ENCODE measurements at regions not wholly inside any gene's neighbourhood (a gene's known extent, or its start where the extent isn't known, plus 50 kb on each side); places are given as distances from the start of the nearest gene placed in this dataset.
"Not testable (repeated sequence)": the region's sequence is repeated elsewhere in the genome, so short reads cannot be mapped to it uniquely, and the experiment has no call there.

DNA sequence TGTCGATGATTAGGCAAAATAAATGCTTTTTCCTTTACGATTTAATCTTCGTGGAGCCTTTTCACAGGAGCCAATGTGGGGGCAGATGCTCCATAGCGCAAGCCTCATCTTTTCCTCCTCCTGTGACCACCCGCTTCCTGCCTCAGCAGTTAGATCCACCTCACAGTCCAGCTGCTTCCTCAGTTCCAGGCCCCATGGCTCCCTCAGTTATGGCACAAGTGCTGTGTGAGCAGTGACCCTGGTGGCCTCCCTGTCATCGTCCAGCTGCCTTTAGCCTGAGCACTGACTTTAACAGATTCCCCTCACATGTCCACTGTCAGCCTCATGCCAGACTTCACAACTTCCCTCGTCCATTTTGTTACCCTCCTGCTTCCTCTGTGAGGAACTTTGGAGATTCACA, 424.6 kb upstream of the GBE1 start:
- Mint-ChIP-seq H3K36me3 (ENCODE audit: low read depth) (no peaks in the 10 kb centered on the region), H3K9me3 (ENCODE audit: insufficient read depth) (no peaks in the 10 kb centered on the region), H3K4me1 (ENCODE audit: low read depth) (no peaks in the 10 kb centered on the region), H3K27me3 (ENCODE audit: low read depth) (no peaks in the 10 kb centered on the region), H3K27ac (no peak overlapping the region), H3K4me3 (no peak overlapping the region)
- POLR2A ChIA-PET: no interaction called here
- ATAC-seq (no peak), DNase-seq (no peak)
- CTCF ChIA-PET: no interaction called here

DNA sequence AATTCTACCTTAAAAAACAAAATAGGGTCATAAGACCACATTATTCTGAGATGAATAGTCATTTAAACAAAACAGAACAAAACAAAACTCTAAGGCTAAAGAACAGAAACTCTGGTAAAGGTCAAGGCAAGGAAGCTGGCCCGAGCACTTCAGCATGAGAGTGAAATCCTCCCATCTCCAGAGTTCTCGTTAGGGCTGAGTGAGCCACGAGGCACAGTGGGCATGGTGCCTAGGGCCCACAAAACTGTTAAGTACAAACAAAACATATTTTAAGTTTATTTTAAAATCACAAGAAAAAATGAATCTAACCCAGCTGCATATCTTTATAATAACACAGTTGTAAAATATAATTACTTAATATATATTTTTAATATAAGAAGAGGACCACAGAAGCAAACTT, 417.8 kb upstream of the GBE1 start:
- H3K4me1 Mint-ChIP-seq (ENCODE audit: low read depth): no peaks in the 10 kb centered on the region
- no peaks in the 10 kb centered on the region for H3K36me3 Mint-ChIP-seq (ENCODE audit: low read depth)
- no peak overlapping the region for H3K27ac Mint-ChIP-seq
- H3K9me3 Mint-ChIP-seq (ENCODE audit: insufficient read depth): no peaks in the 10 kb centered on the region
- ATAC-seq (no peak), DNase-seq (no peak)
- no peak overlapping the region for H3K4me3 Mint-ChIP-seq
- no peaks in the 10 kb centered on the region for H3K27me3 Mint-ChIP-seq (ENCODE audit: low read depth)
- CTCF ChIA-PET: no interaction called here
- POLR2A ChIA-PET: no interaction called here

DNA sequence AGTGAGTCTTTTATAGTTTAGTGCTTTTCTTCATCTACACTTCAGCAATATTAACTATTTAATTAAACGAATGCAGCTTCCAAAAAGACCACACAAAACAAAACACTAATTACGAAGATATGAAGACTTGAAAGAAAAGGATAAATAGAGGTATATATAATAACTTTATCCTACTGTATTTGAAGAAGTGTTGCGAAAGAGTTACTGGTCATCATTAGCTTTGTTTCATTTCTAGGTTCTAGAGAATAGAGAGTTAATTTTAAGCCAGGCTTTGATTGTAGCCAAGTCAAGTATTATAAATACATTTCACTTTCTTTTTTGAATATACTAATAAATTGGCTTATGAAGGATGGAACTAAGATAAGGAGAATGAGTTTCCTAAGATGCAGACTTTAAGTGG, 416.8 kb upstream of the GBE1 start:
- H3K9me3 Mint-ChIP-seq (ENCODE audit: insufficient read depth): no peaks in the 10 kb centered on the region
- H3K36me3 Mint-ChIP-seq (ENCODE audit: low read depth): no peaks in the 10 kb centered on the region
- no peaks in the 10 kb centered on the region for H3K27me3 Mint-ChIP-seq (ENCODE audit: low read depth)
- CTCF ChIA-PET: no interaction called here
- DNase-seq (no peak), ATAC-seq (no peak)
- POLR2A ChIA-PET: no interaction called here
- no peak overlapping the region for H3K27ac Mint-ChIP-seq
- H3K4me3 Mint-ChIP-seq: no peak overlapping the region
- no peaks in the 10 kb centered on the region for H3K4me1 Mint-ChIP-seq (ENCODE audit: low read depth)

DNA sequence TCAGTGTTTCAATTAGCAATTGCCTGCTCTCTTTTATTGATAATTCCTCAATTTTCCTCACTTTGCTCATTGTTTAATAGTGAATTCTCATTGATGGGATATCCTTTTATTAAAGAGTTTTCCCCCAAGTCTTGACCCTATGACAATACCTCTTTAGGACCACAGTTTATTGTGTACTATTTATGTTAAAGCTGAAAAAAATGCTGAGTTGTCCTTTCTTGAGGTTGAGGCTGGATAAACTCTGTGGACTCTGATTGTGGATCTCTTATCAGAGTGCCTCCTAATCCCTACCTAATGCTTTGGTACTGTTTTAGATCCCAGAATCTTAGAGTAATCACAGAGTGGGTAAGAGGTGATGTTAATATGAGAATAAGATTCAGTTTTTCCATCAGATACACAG, 416.3 kb upstream of the GBE1 start:
- ChIA-PET POLR2A (no interaction called here), CTCF (no interaction called here)
- Mint-ChIP-seq H3K9me3 (ENCODE audit: insufficient read depth) (no peaks in the 10 kb centered on the region), H3K27me3 (ENCODE audit: low read depth) (no peaks in the 10 kb centered on the region), H3K4me3 (no peak overlapping the region), H3K36me3 (ENCODE audit: low read depth) (no peaks in the 10 kb centered on the region), H3K27ac (no peak overlapping the region), H3K4me1 (ENCODE audit: low read depth) (no peaks in the 10 kb centered on the region)
- ATAC-seq: no peak
- DNase-seq: no peak

DNA sequence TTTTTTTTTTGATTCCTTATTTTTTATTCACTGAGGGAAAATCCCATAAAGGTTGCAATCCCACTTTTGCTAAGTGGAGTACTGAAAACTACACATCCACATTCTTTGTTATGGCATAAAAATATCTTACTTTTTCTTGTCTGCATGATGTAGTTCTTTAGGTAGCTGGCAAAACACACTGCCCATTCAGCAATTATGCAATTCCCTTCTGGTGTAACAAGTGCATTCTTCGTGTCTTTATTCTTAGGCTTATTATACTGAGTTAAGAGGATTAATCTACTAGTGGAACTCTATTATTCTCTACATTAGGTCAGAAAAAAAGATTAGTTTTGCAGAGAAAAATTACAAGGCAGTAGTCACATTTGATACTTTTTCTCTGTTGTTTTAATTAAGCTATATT, 403.8 kb upstream of the GBE1 start:
- H3K9me3 Mint-ChIP-seq (ENCODE audit: insufficient read depth): no peaks in the 10 kb centered on the region
- DNase-seq (no peak), ATAC-seq (no peak)
- no peaks in the 10 kb centered on the region for H3K36me3 Mint-ChIP-seq (ENCODE audit: low read depth)
- no peak overlapping the region for H3K4me3 Mint-ChIP-seq
- POLR2A ChIA-PET: no interaction called here
- CTCF ChIA-PET: no interaction called here
- no peaks in the 10 kb centered on the region for H3K4me1 Mint-ChIP-seq (ENCODE audit: low read depth)
- H3K27me3 Mint-ChIP-seq (ENCODE audit: low read depth): no peaks in the 10 kb centered on the region
- no peak overlapping the region for H3K27ac Mint-ChIP-seq

DNA sequence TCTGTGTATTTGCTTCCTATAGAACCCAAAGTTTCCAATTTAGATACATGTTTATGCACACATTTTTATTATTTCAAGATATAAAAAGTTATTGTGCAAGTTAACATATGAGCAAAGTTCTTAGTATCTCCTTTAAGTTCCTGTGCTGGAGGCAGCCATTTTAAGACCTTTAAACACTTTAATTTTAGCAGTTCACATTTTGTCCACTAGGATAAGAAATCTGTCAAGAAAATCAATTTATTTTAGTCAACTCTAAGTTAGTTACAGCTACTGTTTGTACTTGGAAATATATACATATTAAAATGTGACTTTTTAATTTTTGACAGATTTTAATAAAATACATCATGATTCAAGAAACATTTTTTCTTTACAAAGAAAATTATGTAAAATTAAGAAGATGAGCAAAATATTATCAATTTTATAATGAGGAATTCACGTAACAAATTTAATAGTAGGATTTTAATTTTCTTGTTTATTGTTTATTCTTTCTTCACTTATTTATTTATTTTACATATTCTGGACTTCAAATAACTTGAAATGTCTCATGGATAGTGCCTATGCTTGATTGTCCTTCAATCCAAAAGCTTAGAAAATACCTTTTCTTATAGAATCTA, 402.6 kb upstream of the GBE1 start:
- no peaks in the 10 kb centered on the region for H3K27me3 Mint-ChIP-seq (ENCODE audit: low read depth)
- DNase-seq (no peak), ATAC-seq (no peak)
- H3K4me3 Mint-ChIP-seq: no peak overlapping the region
- H3K4me1 Mint-ChIP-seq (ENCODE audit: low read depth): no peaks in the 10 kb centered on the region
- ChIA-PET POLR2A (no interaction called here), CTCF (no interaction called here)
- no peaks in the 10 kb centered on the region for H3K36me3 Mint-ChIP-seq (ENCODE audit: low read depth)
- no peaks in the 10 kb centered on the region for H3K9me3 Mint-ChIP-seq (ENCODE audit: insufficient read depth)
- H3K27ac Mint-ChIP-seq: no peak overlapping the region

DNA sequence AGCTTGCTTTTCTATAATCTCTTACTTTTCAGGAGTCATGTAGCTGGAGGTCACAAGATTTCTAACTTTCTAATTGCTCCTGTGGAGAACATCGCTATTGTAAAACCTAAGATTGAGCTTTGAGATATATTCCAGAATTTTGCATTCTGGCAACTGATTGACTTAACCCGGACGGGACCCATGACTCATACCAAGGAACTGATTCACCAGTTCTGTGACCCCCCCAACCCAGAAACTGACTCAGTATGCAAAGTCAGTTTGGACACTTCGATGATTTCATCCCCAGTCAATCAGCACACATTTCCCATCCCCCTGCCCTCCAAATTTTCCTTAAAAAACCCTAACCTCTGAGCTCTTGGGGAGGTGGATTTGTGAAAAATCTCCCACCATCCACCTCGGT, 396.5 kb upstream of the GBE1 start:
- no peak overlapping the region for H3K4me3 Mint-ChIP-seq
- POLR2A ChIA-PET: interaction anchor here (0.6 kb wide), 1 partner anchor 1936 kb away, joined by 3 read pairs; no protein-coding TSS in a partner anchor

DNA sequence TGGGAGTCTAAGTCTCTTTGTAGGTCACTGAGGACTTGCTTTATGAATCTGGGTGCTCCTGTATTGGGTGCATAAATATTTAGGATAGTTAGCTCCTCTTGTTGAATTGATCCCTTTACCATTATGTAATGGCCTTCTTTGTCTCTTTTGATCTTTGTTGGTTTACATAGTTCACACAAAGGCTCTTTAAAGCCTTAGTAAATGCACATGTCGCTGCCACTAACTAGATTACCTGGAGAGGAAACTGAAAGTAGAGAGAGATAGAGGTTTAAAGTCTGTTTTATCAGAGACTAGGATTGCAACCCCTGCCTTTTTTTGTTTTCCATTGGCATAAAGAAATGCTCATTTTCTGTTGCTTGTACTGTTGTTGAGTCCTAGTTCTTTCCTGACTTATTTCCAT, 392.4 kb upstream of the GBE1 start:
- H3K27ac Mint-ChIP-seq; H3K36me3 Mint-ChIP-seq (ENCODE audit: low read depth); ATAC-seq; DNase-seq; CTCF ChIA-PET; H3K9me3 Mint-ChIP-seq (ENCODE audit: insufficient read depth); POLR2A ChIA-PET; H3K4me3 Mint-ChIP-seq; H3K27me3 Mint-ChIP-seq (ENCODE audit: low read depth); H3K4me1 Mint-ChIP-seq (ENCODE audit: low read depth): not testable (repeated sequence)

More for the DNA sequence above, 396.5 kb upstream of the GBE1 start:
- no peak overlapping the region for H3K27ac Mint-ChIP-seq
- no peaks in the 10 kb centered on the region for H3K36me3 Mint-ChIP-seq (ENCODE audit: low read depth)
- no peaks in the 10 kb centered on the region for H3K9me3 Mint-ChIP-seq (ENCODE audit: insufficient read depth)
- H3K4me1 Mint-ChIP-seq (ENCODE audit: low read depth): no peaks in the 10 kb centered on the region
- no peaks in the 10 kb centered on the region for H3K27me3 Mint-ChIP-seq (ENCODE audit: low read depth)
- no peak for ATAC-seq
- CTCF ChIA-PET: no interaction called here
- DNase-seq: no peak

DNA sequence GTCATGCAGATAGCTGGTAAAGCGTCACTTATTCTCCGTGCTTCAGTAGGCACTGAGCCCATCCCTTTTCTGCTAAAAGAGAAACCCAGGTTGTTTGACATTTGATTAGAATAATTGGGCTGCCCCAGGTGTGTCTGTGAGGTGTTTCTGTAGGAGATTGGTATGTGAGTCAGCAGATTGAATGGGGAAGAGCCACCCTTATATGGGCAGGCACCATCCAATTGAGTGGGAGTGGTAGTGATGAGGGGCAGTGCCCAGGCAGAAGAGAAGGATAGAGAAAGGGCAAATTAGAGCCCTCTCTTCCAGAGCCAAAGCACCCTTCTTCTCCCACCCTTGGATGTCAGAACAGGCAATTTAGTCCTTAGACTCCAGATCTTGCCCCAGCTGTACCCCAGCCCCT, 384.3 kb upstream of the GBE1 start:
- Mint-ChIP-seq H3K27ac (no peak overlapping the region), H3K4me1 (ENCODE audit: low read depth) (no peaks in the 10 kb centered on the region), H3K36me3 (ENCODE audit: low read depth) (no peaks in the 10 kb centered on the region), H3K27me3 (ENCODE audit: low read depth) (no peaks in the 10 kb centered on the region), H3K4me3 (no peak overlapping the region), H3K9me3 (ENCODE audit: insufficient read depth) (no peaks in the 10 kb centered on the region)
- DNase-seq (no peak), ATAC-seq (no peak)
- CTCF ChIA-PET: no interaction called here
- POLR2A ChIA-PET: no interaction called here

DNA sequence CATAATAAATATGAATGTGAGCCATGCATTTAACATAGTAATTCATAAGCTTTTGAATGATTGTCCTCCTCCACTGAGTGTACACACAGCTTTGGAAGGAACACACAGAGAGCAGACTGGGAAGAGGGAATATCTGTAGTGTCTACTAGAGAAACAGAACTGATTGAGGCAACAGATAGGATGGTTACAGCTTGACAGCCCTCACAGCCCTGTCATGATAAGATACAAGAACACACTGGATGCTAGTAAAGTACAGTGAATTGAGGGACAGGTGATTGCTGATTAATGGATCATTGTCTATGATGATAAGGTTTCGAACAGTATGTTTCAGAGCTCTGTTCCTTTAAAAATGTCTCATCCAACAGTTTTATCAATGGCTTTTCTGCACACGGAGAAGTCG, 383.4 kb upstream of the GBE1 start:
- Mint-ChIP-seq H3K4me3 (no peak overlapping the region), H3K27ac (no peak overlapping the region), H3K9me3 (ENCODE audit: insufficient read depth) (no peaks in the 10 kb centered on the region), H3K4me1 (ENCODE audit: low read depth) (no peaks in the 10 kb centered on the region), H3K36me3 (ENCODE audit: low read depth) (no peaks in the 10 kb centered on the region), H3K27me3 (ENCODE audit: low read depth) (no peaks in the 10 kb centered on the region)
- ChIA-PET POLR2A (interaction anchor here (0.5 kb wide), 1 partner anchor 879 kb away, joined by 3 read pairs; no protein-coding TSS in a partner anchor), CTCF (no interaction called here)
- DNase-seq (no peak), ATAC-seq (no peak)

DNA sequence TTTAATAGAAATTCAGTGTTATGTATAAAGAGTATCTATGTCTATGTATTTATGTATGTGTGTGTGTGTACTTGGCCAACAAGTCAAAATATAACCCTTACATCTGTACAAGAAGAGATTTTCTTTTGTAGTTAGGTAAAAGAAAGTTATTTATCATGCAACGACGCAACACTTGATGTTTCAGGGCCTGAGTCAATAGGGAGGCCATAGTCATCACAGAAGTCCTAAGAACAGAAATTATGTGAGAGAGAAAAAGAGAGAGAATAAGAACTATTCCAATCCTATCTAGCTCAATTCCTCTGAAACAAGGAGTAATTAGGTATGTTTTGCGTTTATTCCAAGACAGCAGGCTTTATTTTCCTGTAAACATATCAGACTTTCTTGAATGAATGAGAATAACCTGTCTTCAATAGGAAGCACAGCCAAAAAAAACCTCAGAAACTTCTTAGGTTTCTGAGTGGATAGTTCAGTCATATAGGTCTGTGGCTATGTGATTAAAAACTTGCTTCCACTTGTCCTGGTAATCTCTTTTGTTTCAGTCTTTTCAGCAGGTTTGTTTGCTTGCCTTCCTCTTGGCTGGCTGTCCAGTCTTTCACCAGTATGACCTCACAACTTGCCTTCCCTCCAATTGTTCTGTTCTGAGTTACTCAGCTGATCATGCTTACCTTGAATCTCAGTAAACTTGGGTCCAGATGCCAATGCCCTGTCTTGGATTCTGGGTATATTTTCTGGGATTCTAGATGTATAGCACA, 382.4 kb upstream of the GBE1 start:
- H3K4me1 Mint-ChIP-seq (ENCODE audit: low read depth): no peaks in the 10 kb centered on the region
- ATAC-seq (no peak), DNase-seq (no peak)
- H3K36me3 Mint-ChIP-seq (ENCODE audit: low read depth): no peaks in the 10 kb centered on the region
- POLR2A ChIA-PET: no interaction called here
- H3K9me3 Mint-ChIP-seq (ENCODE audit: insufficient read depth): no peaks in the 10 kb centered on the region
- CTCF ChIA-PET: interaction anchor here (1.0 kb wide), 1 partner anchor 654 kb away, joined by 3 read pairs; no protein-coding TSS in a partner anchor
- no peak overlapping the region for H3K27ac Mint-ChIP-seq
- H3K4me3 Mint-ChIP-seq: no peak overlapping the region
- no peaks in the 10 kb centered on the region for H3K27me3 Mint-ChIP-seq (ENCODE audit: low read depth)

DNA sequence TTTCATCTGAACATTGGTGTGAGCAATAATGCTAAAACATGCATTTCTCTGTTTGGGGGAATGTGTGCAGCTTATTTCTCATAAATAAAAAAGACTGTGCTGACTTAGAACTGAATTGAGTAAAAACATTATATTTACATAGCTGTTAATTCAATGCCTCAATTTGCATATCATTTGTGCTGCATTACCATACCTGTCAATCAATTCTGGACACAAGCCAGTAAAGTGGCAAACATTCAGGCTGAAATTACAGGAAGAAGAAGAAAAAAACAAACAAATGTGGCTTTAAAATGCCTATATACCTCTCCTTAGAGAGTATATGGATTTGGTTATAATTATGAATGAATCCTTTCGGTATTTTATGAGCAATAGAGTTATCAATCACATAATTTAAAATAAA, 380.1 kb upstream of the GBE1 start:
- DNase-seq (no peak), ATAC-seq (no peak)
- Mint-ChIP-seq H3K4me3 (no peak overlapping the region), H3K36me3 (ENCODE audit: low read depth) (no peaks in the 10 kb centered on the region), H3K27me3 (ENCODE audit: low read depth) (no peaks in the 10 kb centered on the region), H3K27ac (no peak overlapping the region), H3K9me3 (ENCODE audit: insufficient read depth) (no peaks in the 10 kb centered on the region), H3K4me1 (ENCODE audit: low read depth) (no peaks in the 10 kb centered on the region)
- POLR2A ChIA-PET: no interaction called here
- CTCF ChIA-PET: interaction anchor here (0.9 kb wide), 1 partner anchor 9 kb away, joined by 3 read pairs; no protein-coding TSS in a partner anchor

DNA sequence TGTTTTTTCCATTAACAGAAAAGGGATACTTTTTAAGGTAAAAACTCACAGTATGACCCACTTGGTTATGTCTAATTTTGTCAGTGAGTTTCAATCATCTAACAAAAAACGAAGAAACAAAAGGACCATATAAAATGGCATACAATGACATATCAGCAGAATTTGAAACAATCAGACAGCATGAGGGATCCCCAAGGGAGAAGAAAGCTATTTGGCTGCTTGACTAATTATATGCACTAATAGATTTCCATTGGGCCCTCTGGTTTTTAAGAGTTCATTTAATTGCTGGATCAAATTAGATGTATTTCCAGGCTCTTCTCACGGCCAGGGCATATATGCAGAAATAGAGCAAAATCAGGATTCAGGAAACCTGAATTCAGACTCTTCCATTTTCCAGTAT, 376.4 kb upstream of the GBE1 start:
- no peaks in the 10 kb centered on the region for H3K9me3 Mint-ChIP-seq (ENCODE audit: insufficient read depth)

More for the DNA sequence above, 376.4 kb upstream of the GBE1 start:
- POLR2A ChIA-PET: no interaction called here
- ATAC-seq (no peak), DNase-seq (no peak)
- Mint-ChIP-seq H3K27ac (no peak overlapping the region), H3K4me1 (ENCODE audit: low read depth) (no peaks in the 10 kb centered on the region), H3K4me3 (no peak overlapping the region), H3K27me3 (ENCODE audit: low read depth) (no peaks in the 10 kb centered on the region), H3K36me3 (ENCODE audit: low read depth) (no peaks in the 10 kb centered on the region)
- CTCF ChIA-PET: no interaction called here

All from activated CD8-positive, alpha-beta T cell treated with anti-CD3 and anti-CD28 coated beads, Interleukin-2, amount 10 ng/mL, durations not matched to agents 7 days and 5 days (primary cell).